NCI-H1417 (cell line): ENCODE measurements at regions not wholly inside any gene's neighbourhood (a gene's known extent, or its start where the extent isn't known, plus 50 kb on each side); places are given as distances from the start of the nearest gene placed in this dataset.
"Not testable (repeated sequence)": the region's sequence is repeated elsewhere in the genome, so short reads cannot be mapped to it uniquely, and the experiment has no call there.

Experiments
- DNase-seq, 3 experiments: peaks; one replicate each; lab custom pipeline; 2025; lab: John Stamatoyannopoulos, UW

GRCh38 chr11:29251738-29252137 lies 765.1 kb downstream of the KCNA4 start:
- no peak for DNase-seq

- no peak for DNase-seq
These were observed 767.1 kb downstream of the KCNA4 start for GRCh38 chr11:29249713-29250112.

- no peak for DNase-seq
These were observed 772.5 kb downstream of the KCNA4 start for GRCh38 chr11:29244355-29244754.

- DNase-seq = no peak
These were observed 773.2 kb downstream of the KCNA4 start for GRCh38 chr11:29243616-29244015.

GRCh38 chr11:29231991-29232390 lies 784.8 kb downstream of the KCNA4 start:
- no peak for DNase-seq

- DNase-seq = no peak
These were observed 785.2 kb downstream of the KCNA4 start for GRCh38 chr11:29231586-29231985.

- no peak for DNase-seq
These were observed 789.0 kb downstream of the KCNA4 start for GRCh38 chr11:29227811-29228210.

- DNase-seq = no peak
These were observed 792.0 kb downstream of the KCNA4 start for GRCh38 chr11:29224739-29225384.

GRCh38 chr11:29219531-29219930 lies 797.3 kb downstream of the KCNA4 start:
- not testable (repeated sequence) for DNase-seq

GRCh38 chr11:29217901-29218300 lies 798.9 kb downstream of the KCNA4 start:
- DNase-seq = no peak

- no peak for DNase-seq
These were observed 802.0 kb downstream of the KCNA4 start for GRCh38 chr11:29214833-29215232.

GRCh38 chr11:29211202-29211601 lies 805.6 kb downstream of the KCNA4 start:
- DNase-seq = no peak

GRCh38 chr11:29210426-29210825 lies 806.4 kb downstream of the KCNA4 start:
- DNase-seq = no peak

GRCh38 chr11:29208117-29208516 lies 808.7 kb downstream of the KCNA4 start:
- no peak for DNase-seq

GRCh38 chr11:29200791-29201562 lies 815.9 kb downstream of the KCNA4 start:
- DNase-seq = peak in 2 of 3 experiments; percentile 41 to 52

GRCh38 chr11:29190313-29190712 lies 826.5 kb downstream of the KCNA4 start:
- DNase-seq = no peak

- DNase-seq = no peak
These were observed 829.6 kb downstream of the KCNA4 start for GRCh38 chr11:29187215-29187614.

- DNase-seq = no peak
These were observed 831.6 kb downstream of the KCNA4 start for GRCh38 chr11:29184939-29185890.

GRCh38 chr11:29183301-29183700 lies 833.5 kb downstream of the KCNA4 start:
- DNase-seq = no peak

- no peak for DNase-seq
These were observed 843.2 kb downstream of the KCNA4 start for GRCh38 chr11:29173660-29174062.

GRCh38 chr11:29171360-29171950 lies 845.4 kb downstream of the KCNA4 start:
- no peak for DNase-seq

GRCh38 chr11:29166306-29166705 lies 850.5 kb downstream of the KCNA4 start:
- DNase-seq = peak in 1 of 3 experiments; percentile 35
